HG03159 (cell line): ENCODE measurements at regions not wholly inside any gene's neighbourhood (a gene's known extent, or its start where the extent isn't known, plus 50 kb on each side); places are given as distances from the start of the nearest gene placed in this dataset.
"Not testable (repeated sequence)": the region's sequence is repeated elsewhere in the genome, so short reads cannot be mapped to it uniquely, and the experiment has no call there.

ENCODE experiments used
- ATAC-seq: cut with Tn5 transposase; IDR thresholded peaks from one replicate; pipeline ENCODE4 v1.9.1; 2021; ENCODE audit warnings: mild to moderate bottlenecking, moderate library complexity; ENCODE audit not compliant: unreplicated experiment

DNA sequence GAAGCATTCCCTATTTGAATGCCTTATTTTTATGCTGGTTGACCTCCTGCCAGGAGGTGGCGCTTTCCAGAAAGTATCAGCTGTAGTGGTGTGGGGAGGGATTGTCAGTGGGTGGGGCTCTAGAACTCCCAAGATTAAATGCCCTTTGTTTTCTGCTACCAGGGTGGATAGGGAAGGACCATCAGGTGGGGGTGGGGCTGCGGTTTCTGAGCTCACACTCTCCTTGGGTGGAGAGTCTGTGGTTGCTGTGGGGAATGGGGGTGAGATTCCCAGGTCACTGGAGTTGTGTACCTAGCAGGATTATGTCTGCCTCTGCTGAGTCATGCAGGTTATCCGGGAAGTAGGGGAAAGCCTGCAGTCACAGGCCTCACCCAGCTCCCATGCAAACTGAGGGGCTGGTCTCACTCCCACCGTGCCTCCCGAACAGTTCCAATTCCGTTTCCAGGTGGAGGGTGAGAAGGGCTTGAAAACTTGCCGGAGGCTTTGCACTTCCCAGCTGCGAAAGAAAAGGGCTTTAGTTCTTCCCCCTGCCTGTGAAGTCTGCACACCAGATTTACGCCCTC is 68.3 kb downstream of the ALG10B start:
- no peak for ATAC-seq

DNA sequence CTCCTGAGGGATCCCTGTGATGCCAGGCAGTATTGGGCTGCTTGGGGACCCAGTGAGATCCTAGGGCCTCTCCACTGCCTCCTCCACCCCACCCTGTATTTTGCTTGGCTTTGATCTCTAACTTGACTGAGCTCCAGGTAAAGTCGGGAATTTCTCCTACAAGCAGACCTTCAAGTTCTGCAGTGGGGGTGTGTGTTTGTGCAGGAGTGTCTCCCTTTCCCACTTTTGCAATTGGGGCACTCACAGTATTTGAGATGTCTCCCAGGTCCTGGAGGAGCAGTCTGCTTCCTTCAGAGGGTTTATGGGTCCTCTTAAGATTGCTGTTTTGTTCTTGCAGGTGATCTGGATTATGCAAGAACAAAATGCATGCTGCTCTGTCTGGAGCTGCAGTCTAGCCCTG is 68.9 kb downstream of the ALG10B start:
- no peak for ATAC-seq

DNA sequence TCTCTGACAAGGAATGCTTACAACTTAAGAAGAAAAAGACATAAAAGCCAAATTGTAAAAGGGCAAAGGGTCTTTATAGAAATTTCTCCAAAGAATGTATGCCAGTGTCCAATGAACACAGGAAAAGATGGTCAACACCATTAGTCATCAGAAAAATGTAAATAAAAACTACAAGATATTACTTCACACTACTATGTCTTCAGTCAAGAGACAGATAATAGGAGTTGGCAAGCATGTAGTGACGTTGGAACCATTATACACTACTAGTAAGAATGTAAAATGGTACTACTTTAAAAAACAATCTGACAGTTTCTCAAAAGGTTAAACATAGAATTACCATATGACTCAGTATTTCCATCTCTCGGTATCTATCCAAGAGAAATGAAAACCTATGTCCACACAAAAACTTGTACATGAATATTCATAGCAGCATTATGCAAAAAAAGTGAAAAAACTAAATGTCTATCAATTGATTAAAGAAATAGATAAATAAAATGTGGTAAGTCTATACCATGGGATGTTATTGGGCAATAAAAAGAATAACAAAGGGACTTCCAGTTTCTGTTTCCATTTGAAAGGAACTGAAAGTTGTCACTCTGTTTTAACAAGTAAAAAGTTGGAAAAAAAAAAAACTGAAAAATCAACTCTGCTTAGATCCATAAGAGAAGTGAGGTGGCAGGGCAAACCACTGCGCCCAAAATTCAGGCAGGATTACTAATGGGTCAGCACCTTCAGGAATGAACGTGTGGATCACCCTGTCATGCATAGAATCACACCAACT is 69.8 kb downstream of the ALG10B start:
- peak; percentile 78 for ATAC-seq

DNA sequence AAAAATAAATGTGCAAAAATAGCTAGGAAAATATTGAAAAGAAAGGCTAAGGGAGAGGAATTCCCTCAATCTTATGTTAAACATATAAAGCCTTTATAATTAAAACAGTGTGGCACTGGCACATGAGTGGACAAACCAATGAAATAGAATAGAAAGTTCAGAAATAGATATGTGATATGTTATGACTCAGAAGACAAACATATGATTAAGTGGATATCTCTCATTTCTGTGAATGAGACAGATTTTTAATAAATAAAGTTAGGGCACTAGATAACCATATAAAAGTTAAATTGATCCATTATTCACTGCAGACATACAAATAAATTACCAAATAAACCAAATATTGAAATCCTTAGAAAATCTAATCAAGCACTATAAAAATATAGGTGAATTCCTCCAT is 73.0 kb downstream of the ALG10B start:
- ATAC-seq, result no peak

DNA sequence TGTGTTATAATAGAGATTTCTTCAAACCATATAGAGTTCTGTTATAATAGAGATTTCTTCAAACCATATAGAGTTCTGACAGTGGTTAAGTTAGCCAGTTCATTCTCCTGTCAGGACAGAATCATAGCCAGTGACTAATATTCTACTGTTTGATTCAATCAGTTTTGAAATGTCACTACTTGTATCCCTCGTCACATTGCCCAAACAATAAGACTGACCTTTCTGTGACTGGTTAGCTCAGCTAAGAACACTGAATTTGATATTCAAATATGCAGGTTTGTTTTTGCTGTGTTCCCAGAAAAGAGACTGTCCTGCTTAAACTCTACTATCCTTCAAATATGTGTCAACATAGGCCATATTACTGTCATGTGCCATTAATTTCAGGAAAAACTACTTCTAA is 74.4 kb downstream of the ALG10B start:
- ATAC-seq, result no peak

DNA sequence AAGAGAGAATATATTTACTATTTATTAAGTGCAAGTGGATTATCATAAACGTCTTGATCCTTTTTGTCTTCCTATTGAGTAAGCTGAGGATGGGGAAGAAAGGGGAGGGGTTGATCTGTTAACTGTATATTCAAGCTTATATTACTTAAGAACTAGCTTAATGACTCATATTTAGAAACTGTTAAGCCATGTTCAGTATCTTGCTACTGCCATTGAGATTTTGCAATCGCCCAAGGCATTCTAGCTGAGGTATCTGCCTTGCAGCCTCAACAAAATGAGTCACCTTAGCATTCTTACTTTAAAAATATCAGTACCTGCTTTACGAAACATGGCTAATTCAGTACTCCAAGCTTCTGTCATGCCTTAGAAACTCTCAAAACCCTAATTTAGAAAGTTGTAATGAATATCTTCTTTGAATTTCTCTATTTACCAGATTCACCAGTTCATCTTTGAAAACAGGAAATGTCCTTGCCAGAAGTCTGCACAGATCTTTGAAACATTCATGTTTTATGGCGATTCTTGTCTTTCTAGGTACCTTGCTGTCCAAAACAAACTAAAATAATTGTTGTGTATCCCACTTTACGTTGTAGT is 76.1 kb downstream of the ALG10B start:
- ATAC-seq, result no peak

DNA sequence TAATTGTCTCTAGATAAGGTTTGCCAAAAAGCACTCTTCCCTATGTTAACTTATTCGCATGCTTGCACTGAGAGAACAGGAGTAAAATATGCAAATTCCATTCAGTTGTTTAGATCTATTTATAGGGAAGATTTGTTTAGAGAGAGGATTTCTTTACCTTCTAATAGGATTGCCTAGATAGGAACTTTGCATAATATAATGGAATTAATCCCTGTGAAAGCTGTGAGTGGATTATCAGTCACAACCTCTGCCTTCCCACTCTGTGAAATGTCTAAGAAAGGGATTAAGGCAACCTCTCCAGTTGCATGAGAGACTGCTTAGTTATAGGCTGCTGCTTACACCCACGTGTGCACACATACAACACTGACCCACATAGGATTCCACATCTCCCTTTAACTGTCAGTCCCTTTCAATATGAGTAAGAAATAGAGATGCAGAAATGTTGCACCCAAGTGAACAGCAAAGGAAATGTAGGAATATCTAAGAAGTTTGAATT is 83.2 kb downstream of the ALG10B start:
- no peak for ATAC-seq

DNA sequence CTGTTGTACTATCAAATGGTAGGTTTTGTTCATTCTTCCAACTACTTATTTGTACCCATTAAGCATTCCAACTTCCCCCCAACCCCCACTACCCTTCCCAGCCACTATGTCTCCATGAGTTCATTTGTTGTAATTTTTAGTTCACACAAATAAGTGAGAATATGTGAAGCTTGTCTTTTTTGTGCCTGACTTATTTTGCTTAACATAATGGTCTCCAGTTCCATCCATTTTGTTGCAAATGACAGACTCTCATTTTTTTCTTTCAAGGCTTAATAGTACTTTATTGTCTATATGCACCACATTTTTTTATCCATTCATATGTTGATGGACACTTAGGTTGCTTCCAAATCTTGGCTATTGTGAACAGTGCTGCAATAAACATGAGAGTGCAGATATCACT is 86.2 kb downstream of the ALG10B start:
- ATAC-seq, result no peak

DNA sequence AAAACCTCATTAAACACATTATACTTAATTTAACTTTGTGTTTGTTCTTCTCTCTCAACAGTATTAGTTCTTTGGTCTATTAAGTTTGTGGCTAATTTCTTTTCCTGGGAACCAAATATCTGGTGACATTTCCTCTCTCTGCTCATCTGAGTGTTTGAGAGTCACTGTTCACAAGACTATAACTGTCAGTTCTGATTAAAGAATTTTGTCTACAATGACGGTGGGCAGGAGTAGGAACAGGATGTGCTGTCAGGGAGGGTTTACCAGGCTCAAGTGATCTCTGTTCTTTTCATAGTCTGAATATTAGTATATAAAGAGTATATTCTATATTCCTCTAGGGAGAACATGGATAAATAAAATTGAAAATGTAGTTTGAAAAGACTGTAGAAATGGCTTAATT is 92.9 kb downstream of the ALG10B start:
- no peak for ATAC-seq

DNA sequence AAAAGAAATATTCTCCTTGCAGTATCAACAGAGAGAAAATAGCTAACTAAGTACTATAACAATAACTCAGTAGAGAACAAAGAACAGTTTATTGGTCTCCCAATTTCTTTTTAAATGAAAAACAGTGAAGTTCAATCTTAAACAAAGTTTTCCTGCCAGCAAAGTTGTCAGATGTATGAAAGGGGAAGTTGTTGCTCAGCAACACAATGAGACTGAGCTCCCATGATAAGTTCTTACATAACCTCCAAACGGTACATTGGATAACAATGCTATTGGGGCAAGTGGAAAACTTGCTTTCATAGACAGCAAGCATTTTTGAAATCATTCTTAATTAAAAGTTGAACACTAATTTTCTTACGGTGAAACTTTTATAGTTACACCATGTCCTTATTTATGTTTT is 94.9 kb downstream of the ALG10B start:
- no peak for ATAC-seq

DNA sequence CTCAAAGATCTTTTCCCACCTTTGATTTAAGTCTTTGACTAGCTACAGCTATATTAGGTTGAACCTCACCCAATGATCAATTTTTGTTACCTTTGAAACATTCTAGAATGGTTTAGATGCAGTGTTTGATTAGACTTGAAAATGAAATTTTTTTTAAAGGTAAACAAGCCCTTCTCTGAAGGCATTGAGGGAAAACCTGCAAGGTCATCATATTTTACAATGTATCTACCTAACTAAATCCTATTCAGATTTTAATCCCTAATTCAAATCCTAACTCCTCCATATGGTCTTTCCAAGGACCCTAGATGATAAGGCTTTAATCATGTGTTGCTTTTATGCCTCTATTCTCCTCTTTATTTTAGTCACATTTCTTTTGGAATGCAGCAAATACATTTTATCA is 95.4 kb downstream of the ALG10B start:
- no peak for ATAC-seq

DNA sequence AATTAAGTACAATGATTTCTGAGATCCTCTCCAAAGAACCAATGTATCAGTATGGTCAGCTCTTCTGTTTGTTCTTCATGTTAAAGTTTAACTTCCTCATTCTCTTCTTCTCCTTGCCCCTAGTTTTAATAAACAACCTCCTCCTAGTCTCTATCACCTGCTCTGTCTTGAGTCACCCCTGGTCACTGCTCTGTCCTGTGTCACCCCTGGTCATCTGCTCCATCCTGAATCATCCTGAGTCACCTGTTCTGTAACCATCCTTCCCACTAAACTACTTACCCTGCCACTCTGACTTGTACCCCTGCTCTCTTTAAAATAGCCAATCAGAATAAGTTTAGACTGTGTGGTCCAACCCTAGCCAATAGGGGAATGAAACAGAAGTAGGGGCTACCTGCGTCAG is 100.5 kb downstream of the ALG10B start:
- no peak for ATAC-seq

DNA sequence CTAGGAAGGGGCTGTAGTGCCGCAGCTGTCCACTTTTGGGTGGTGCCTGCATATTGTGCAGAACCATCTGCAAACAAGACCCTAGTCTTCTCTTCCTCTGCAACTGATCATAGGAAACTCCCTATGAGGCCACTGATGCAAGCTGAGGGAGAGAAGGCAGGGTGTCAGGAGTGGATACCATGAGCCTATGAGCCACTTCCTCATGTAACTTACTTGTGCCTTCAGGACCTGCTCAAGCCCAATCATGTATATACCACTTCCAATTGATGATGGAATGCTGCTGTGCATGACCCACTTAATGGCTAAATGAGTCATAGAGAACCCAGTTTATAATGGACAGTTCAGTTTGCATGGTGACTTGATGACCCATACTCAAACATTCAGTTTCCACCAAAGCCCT is 107.9 kb downstream of the ALG10B start:
- ATAC-seq, result no peak

DNA sequence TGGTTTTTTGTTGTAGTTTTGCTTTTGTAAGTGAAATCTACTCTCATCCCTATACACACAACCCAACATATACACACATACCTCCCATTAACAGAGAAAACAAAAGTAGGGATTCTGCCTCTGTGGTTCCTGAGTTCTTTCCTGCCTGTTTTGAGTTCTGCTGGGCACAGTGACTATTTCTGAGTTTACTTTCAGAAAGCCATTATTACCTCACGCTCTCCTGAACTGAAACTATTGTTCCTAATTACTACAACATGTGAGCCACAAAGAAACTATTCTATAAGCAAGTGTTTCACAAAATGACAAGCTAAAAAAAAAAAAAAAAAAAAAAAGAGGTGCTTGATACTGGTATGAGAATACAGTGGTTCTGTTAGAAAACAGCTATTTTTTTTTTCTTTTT is 110.9 kb downstream of the ALG10B start:
- no peak for ATAC-seq

DNA sequence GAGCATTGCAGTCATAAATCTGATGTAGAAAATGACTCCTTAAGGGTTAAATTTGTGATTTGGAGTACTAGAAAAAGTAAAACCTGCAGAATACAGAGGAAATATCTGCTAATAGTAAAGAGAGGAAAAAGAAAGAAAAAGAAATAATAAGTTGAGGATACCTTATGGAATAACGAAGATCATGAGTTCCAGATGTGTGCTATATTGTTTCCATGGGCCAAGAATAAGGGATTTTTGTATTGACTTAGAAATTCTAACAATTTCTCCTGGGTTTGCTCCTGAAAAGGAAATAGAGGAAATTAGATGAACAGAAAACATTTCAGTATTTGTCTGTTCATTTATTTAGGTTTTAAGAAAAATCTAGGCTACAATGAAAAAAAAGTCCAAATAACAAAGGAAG is 115.3 kb downstream of the ALG10B start:
- no peak for ATAC-seq

DNA sequence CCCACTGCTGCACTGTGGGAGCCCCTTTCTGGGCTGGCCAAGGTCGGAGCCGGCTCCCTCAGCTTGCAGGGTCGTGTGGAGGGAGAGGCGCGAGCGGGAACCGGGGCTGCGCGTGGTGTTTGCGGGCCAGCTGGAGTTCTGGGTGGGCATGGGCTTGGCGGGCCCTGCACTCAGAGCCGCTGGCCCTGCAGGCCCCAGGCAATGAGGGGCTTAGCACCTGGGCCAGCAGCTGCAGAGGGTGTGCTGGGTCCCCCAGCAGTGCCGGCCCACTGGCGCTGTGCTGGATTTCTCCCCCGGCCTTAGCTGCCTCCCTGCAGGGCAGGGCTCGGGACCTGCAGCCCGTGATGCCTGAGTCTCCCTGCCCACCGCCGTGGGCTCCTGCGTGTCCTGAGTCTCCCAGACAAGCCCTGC is 125.3 kb downstream of the ALG10B start:
- not testable (repeated sequence) for ATAC-seq

DNA sequence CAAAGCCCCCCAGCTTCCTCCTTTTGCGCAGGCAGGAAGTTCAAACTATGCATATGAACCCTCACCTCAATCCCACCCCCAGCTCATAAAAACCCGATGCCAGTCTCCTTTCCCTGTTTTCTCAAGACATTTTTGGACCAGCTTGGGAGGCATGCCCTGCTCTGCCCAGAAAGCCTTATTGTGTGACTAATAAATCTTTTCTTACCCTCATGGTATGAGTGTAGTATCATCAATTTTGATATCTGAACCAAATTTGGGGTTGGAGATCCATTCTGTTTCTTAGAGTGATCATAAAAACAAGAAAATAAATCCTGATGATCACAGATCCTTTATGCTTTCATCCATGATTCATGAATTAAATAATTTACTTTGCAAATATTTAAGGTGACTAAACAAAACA is 128.5 kb downstream of the ALG10B start:
- no peak for ATAC-seq

DNA sequence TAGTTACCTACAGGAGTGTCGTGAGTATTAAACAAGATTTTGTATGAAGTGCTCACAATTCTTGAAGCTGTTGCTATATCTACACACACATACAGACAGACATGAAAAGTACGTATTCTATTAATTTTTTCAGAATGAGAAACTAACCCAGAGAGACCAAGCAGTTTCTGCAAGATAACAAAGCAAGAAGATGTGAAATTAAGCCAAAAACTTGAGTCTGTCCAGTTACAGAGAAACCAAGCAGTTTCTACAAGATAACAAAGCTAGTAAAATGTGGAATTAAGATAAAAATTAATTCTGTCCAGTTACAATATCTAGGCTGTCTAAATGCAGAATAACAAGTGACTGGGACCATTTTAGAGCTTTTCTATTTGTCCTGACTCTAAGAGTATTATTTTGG is 132.4 kb downstream of the ALG10B start:
- ATAC-seq, result no peak

DNA sequence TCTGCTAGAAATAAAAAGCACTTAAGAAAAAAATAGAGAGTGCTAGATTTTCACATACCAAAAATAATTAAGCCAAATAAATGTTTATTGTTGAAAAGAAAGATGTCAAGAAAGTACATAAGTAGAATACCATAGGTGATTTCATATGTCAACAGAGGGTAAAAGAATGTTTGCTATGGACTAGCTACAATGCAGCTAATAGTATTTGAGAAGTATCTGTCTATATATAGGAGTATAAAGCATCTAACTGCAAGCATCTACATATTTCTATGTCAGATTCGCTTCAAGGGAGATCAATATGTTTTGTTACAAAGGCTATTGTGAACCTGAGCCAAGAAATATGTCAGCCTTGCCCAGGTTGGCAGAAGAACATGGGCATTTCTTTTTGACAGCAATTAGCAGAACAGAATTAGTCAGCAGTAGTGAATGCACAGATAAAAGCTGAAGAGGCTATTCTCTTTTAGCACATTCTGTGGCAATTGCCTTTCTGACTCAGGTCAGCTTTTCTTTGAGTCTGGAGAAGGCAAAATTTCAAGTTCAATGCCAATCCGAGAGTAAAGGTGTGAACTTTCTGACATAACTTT is 140.1 kb downstream of the ALG10B start:
- no peak for ATAC-seq

DNA sequence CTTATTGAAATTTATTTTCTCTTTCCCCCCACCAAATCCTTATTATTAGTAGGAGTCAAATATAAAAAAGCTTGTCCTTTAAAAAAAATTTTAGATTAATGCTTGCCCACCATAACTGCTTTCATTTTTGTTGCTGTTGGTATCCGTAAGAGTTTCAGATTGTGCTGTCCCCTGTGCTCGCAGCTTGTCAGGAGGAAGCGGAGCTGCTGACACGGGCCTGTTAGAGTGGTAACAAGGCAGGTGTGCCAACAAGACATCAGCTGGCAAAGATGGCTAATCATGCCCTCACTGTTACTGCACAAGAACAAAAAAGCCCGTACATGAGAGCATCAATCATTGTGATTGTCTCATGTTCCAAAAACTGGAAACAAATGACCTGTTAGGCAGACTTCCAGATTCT is 148.4 kb downstream of the ALG10B start:
- no peak for ATAC-seq

DNA sequence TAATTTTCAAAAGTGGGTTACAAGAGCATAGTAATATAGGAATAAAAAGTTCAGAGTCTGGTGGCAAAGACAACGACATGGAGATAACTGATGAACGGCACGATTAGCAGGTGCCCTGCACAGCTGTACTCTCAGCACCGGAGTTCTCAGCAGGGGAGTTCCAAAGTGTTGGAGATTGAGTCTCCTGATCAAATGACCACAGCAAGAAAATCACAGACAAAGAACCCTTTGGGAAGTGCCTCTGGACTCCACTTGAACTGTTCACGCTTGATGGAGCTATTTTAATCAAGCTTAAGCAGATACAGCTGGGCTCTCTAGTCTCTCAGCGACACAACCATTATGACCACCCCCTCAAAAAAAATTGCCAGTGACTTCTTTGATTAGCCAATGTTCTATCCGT is 153.1 kb downstream of the ALG10B start:
- ATAC-seq, result no peak
